IMR-90 (cell line): ENCODE measurements at regions not wholly inside any gene's neighbourhood (a gene's known extent, or its start where the extent isn't known, plus 50 kb on each side); places are given as distances from the start of the nearest gene placed in this dataset.

ENCODE experiments used
- ATAC-seq: fragments of 200-7000 bp; cut with Tn5 transposase; 2 replicates; pipeline ENCODE4 v1.9.1; 2020; ENCODE audit warnings: low read depth, mild to moderate bottlenecking, moderate library complexity
- BruUV-seq: library from RNA; stranded (reverse); fragments of 400-500 nt; replicated peaks from 2 replicates; lab custom pipeline; 2021; lab: Mats Ljungman, UMichigan
- CTCF ChIA-PET: fragments of 300-600 bp; formaldehyde crosslinking; extraction: SDS; loops from one replicate; lab custom pipeline; 2021; ENCODE audit warnings: antibody characterized with exemption; lab: Yijun Ruan, JAX
- POLR2A ChIA-PET: fragments of 300-600 bp; sonication (Branson Sonifier 250); formaldehyde crosslinking; loops from one replicate; lab custom pipeline; 2022; ENCODE audit warnings: antibody characterized with exemption; ENCODE audit not compliant: unreplicated experiment; lab: Charles Lee
- DNase-seq: peaks from one replicate; pipeline ENCODE4 v3.0.0; 2013
- H2AFZ ChIP-seq: replicated peaks from 2 replicates; pipeline ENCODE3; 2013; ENCODE audit warnings: low read length, mild to moderate bottlenecking; ENCODE audit not compliant: poor library complexity
- H2AK5ac ChIP-seq: 2 replicates; pipeline ENCODE4 v1.6.1; 2013; ENCODE audit warnings: low read depth, low read length, inconsistent platforms
- H2AK9ac ChIP-seq: replicated peaks from 2 replicates; pipeline ENCODE3; 2013; ENCODE audit warnings: mild to moderate bottlenecking, low read depth, low read length, moderate library complexity; ENCODE audit not compliant: poor library complexity
- H2BK120ac ChIP-seq: 2 replicates; pipeline ENCODE4 v1.6.1; 2013; ENCODE audit warnings: low read depth, low read length, inconsistent platforms
- H2BK15ac ChIP-seq: 3 replicates; pipeline ENCODE4 v1.6.1; 2013; ENCODE audit warnings: low read depth, low read length, inconsistent platforms
- H2BK20ac ChIP-seq: 2 replicates; pipeline ENCODE4 v1.6.1; 2013; ENCODE audit warnings: low read depth, mild to moderate bottlenecking, inconsistent platforms, low read length, moderate library complexity
- H2BK5ac ChIP-seq: 2 replicates; pipeline ENCODE4 v1.6.1; 2013; ENCODE audit warnings: mild to moderate bottlenecking, low read depth, low read length, inconsistent platforms; ENCODE audit not compliant: poor library complexity, severe bottlenecking
- H3K14ac ChIP-seq: replicated peaks from 2 replicates; pipeline ENCODE4 v1.6.1; 2013; ENCODE audit warnings: low read depth, low read length, inconsistent platforms
- H3K18ac ChIP-seq: 2 replicates; pipeline ENCODE4 v1.6.1; 2013; ENCODE audit warnings: low read depth, low read length, control low read depth
- H3K23ac ChIP-seq: 2 replicates; pipeline ENCODE4 v1.6.1; 2013; ENCODE audit warnings: low read depth, low read length, inconsistent platforms
- H3K27ac ChIP-seq: 2 replicates; pipeline ENCODE4 v1.5.1; 2013; ENCODE audit warnings: mild to moderate bottlenecking, control low read depth, low read length; ENCODE audit not compliant: insufficient read depth
- H3K27me3 ChIP-seq: 2 replicates; pipeline ENCODE4 v1.6.1; 2013; ENCODE audit warnings: low read length; ENCODE audit not compliant: control insufficient read depth, insufficient read depth
- H3K36me3 ChIP-seq: 2 replicates; pipeline ENCODE4 v1.6.1; 2013; ENCODE audit warnings: low read length, mixed read lengths; ENCODE audit not compliant: control insufficient read depth, insufficient read depth
- H3K4ac ChIP-seq: 2 replicates; pipeline ENCODE4 v1.6.1; 2013; ENCODE audit warnings: low read depth, low read length, inconsistent platforms
- H3K4me1 ChIP-seq: 2 replicates; pipeline ENCODE4 v1.6.1; 2013; ENCODE audit warnings: low read length, mixed read lengths; ENCODE audit not compliant: control insufficient read depth, insufficient read depth
- H3K4me2 ChIP-seq: 2 replicates; pipeline ENCODE4 v1.6.1; 2013; ENCODE audit warnings: low read depth, mild to moderate bottlenecking, control low read depth, low read length, moderate library complexity
- H3K4me3 ChIP-seq: 2 replicates; pipeline ENCODE4 v1.5.1; 2013; ENCODE audit warnings: low read depth, mild to moderate bottlenecking, control low read depth, low read length, moderate library complexity; ENCODE audit not compliant: insufficient read depth
- H3K56ac ChIP-seq: 2 replicates; pipeline ENCODE4 v1.6.1; 2013; ENCODE audit warnings: low read length, inconsistent platforms; ENCODE audit not compliant: insufficient read depth; ENCODE audit errors: extremely low read depth
- H3K79me1 ChIP-seq, 2 experiments: 2 replicates each; pipeline ENCODE4 v1.6.1; 2013; ENCODE audit warnings: low read length in 2 of 2, inconsistent platforms in 1 of 2, low read depth in 1 of 2
- H3K9ac ChIP-seq: 2 replicates; pipeline ENCODE4 v1.6.1; 2013; ENCODE audit warnings: low read depth, low read length, control low read depth
- H3K9me1 ChIP-seq: 2 replicates; pipeline ENCODE4 v1.6.1; 2013; ENCODE audit warnings: low read length, inconsistent platforms; ENCODE audit not compliant: insufficient read depth
- H3K9me3 ChIP-seq: 2 replicates; pipeline ENCODE4 v1.6.1; 2013; ENCODE audit warnings: low read length; ENCODE audit not compliant: control insufficient read depth, insufficient read depth
- H4K20me1 ChIP-seq: 2 replicates; pipeline ENCODE4 v1.6.1; 2013; ENCODE audit warnings: low read length, inconsistent platforms; ENCODE audit not compliant: insufficient read depth
- H4K5ac ChIP-seq: 2 replicates; pipeline ENCODE4 v1.6.1; 2013; ENCODE audit warnings: mild to moderate bottlenecking, low read depth, low read length, control low read depth
- H4K8ac ChIP-seq, 2 experiments: 2 replicates each; pipeline ENCODE4 v1.6.1; 2013; ENCODE audit warnings: low read depth in 2 of 2, low read length in 2 of 2, control low read depth in 1 of 2, inconsistent platforms in 1 of 2
- H4K91ac ChIP-seq: 2 replicates; pipeline ENCODE4 v1.6.1; 2013; ENCODE audit warnings: low read depth, low read length, inconsistent platforms; ENCODE audit not compliant: insufficient read depth
- BHLHE40 ChIP-seq: fragments of 150-350 bp; IDR thresholded peaks from 2 replicates; pipeline ENCODE4 v1.6.1; 2016; ENCODE audit warnings: mild to moderate bottlenecking, low read depth, low read length
- CEBPB ChIP-seq: IDR thresholded peaks from 2 replicates; pipeline ENCODE4 v1.6.1; 2012; ENCODE audit warnings: low read depth, low read length, improper control_type of control experiment
- CHD1 ChIP-seq: IDR thresholded peaks from 2 replicates; pipeline ENCODE4 v1.6.1; 2012; ENCODE audit warnings: low read depth, low read length, improper control_type of control experiment
- FOS ChIP-seq: fragments of 150-350 bp; IDR thresholded peaks from 2 replicates; pipeline ENCODE4 v1.6.1; 2016; ENCODE audit warnings: low read depth, low read length
- MAFK ChIP-seq: IDR thresholded peaks from 2 replicates; pipeline ENCODE4 v1.6.1; 2012; ENCODE audit warnings: low read depth, low read length, improper control_type of control experiment
- MAZ ChIP-seq: IDR thresholded peaks from 2 replicates; pipeline ENCODE4 v1.6.1; 2012; ENCODE audit warnings: low read depth, mild to moderate bottlenecking, low read length, improper control_type of control experiment, moderate library complexity, borderline replicate concordance
- MXI1 ChIP-seq: IDR thresholded peaks from 2 replicates; pipeline ENCODE4 v1.6.1; 2012; ENCODE audit warnings: low read depth, mild to moderate bottlenecking, low read length, moderate library complexity, borderline replicate concordance
- NFE2L2 ChIP-seq: fragments of 150-350 bp; IDR thresholded peaks from 2 replicates; pipeline ENCODE4 v1.6.1; 2016; ENCODE audit warnings: low read depth, mild to moderate bottlenecking, low read length
- POLR2A ChIP-seq: IDR thresholded peaks from 2 replicates; pipeline ENCODE4 v1.6.1; 2012; ENCODE audit warnings: mild to moderate bottlenecking, low read depth, low read length
- RAD21 ChIP-seq: IDR thresholded peaks from 2 replicates; pipeline ENCODE4 v1.6.1; 2012; ENCODE audit warnings: low read length, improper control_type of control experiment
- RFX5 ChIP-seq: IDR thresholded peaks from 2 replicates; pipeline ENCODE4 v1.8.0; 2012; ENCODE audit warnings: low read depth, mild to moderate bottlenecking, low read length, moderate library complexity
- SMC3 ChIP-seq: fragments of 150-350 bp; IDR thresholded peaks from 2 replicates; pipeline ENCODE4 v1.6.1; 2016; ENCODE audit warnings: low read depth, mild to moderate bottlenecking, antibody characterized with exemption, low read length, moderate library complexity
- WGBS, 2 experiments: methylation state at CpG; one replicate each; pipeline versions ENCODE4 v1.1.5 to v1.1.7; 2013; ENCODE audit warnings: missing lambda C conversion rate in 2 of 2; ENCODE audit not compliant: insufficient read length in 1 of 2; ENCODE audit errors: extremely low coverage in 2 of 2; 5-methylcytosine and 5-hydroxymethylcytosine counted together
- dilution Hi-C: fragments of 300-500 bp; cut with HindIII; formaldehyde crosslinking; loops from one replicate; pipeline ENCODE4 v1.14.3; 2018; ENCODE audit warnings: low sequenced_read_pairs; ENCODE audit not compliant: unreplicated experiment
- in situ Hi-C: fragments of 300-500 bp; cut with MboI; formaldehyde crosslinking; loops from 3 replicates; pipeline ENCODE4 v1.14.3; 2019; ENCODE audit warnings: low sequenced_read_pairs, inconsistent platforms, mixed read lengths
- intact Hi-C: fragments of 100-400 bp; cut with micrococcal nuclease; formaldehyde crosslinking; loops from 2 replicates; pipeline ENCODE4 v1.10.0; 2022
- TF ChIP-seq, protein P1 (sequence below): fragments of 150-350 bp; IDR thresholded peaks from 2 replicates; pipeline ENCODE4 v1.6.1; 2016; ENCODE audit warnings: low read depth, mild to moderate bottlenecking, low read length, moderate library complexity, borderline replicate concordance
- TF ChIP-seq, protein P2 (sequence below): conservative IDR thresholded peaks from 2 replicates; pipeline ENCODE4 v1.5.1; 2012; ENCODE audit warnings: mild to moderate bottlenecking, low read depth, low read length, improper control_type of control experiment
- TF ChIP-seq, protein P3 (sequence below): fragments of 150-350 bp; IDR thresholded peaks from 2 replicates; pipeline ENCODE4 v1.6.1; 2017; ENCODE audit warnings: mild to moderate bottlenecking, antibody characterized with exemption, low read length, low read depth

DNA sequence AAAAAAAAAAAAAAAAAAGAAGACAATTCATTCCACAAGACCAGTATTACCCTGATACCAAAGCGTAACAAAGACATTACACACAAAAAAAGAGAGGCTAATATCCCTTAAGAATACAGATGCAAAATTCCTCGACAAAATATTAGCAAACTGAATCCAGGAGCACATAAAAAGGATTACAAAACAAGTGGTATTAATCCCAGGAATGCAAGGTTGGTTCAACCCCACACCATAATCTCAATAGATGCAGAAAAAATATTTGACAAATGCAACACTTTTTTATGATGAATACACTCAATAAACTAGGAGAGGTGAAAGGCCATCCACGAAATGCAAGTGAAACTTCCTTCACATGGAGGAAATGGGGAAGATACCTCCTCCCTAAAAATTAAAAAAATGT is 80.1 kb upstream of the TLR4 start:
- H3K9me1 ChIP-seq = no peaks in the 10 kb centered on the region
- WGBS, 2 experiments = no CpG with 5 or more reads among the region's 3 CpGs

More for the DNA sequence above, 80.1 kb upstream of the TLR4 start:
- H3K79me1 ChIP-seq = no peaks in the 10 kb centered on the region
- no peak overlapping the region for H3K9ac ChIP-seq
- H2AK5ac ChIP-seq = no peak overlapping the region
- no peaks in the 10 kb centered on the region for H3K27me3 ChIP-seq
- H2BK20ac ChIP-seq = no peak overlapping the region
- no peak overlapping the region for H2BK5ac ChIP-seq
- no peaks in the 10 kb centered on the region; the same call in 1 of the 2 replicates for H3K9me3 ChIP-seq
- no peaks in the 10 kb centered on the region for H4K20me1 ChIP-seq
- no peak overlapping the region for H3K14ac ChIP-seq
- intact Hi-C loops = no loop called here
- in situ Hi-C loops = no loop called here
- no peak overlapping the region for H2AK9ac ChIP-seq
- H3K23ac ChIP-seq = no peak overlapping the region
- H3K56ac ChIP-seq = no peak overlapping the region
- no peak overlapping the region for H4K8ac ChIP-seq
- BruUV-seq = no TSS peak
- no peak overlapping the region for H3K18ac ChIP-seq
- H2BK15ac ChIP-seq = no peak overlapping the region
- H3K4me2 ChIP-seq = no peak overlapping the region
- dilution Hi-C loops = no loop called here
- no peak overlapping the region for H2BK120ac ChIP-seq
- no peak overlapping the region for H4K91ac ChIP-seq
- ATAC-seq = no peak
- H3K4me1 ChIP-seq = no peaks in the 10 kb centered on the region
- no peak for TF ChIP-seq NFE2L2
- TF ChIP-seq BHLHE40 = no peak
- TF ChIP-seq FOS = no peak
- no peak for TF ChIP-seq POLR2A
- TF ChIP-seq, protein P1, sequence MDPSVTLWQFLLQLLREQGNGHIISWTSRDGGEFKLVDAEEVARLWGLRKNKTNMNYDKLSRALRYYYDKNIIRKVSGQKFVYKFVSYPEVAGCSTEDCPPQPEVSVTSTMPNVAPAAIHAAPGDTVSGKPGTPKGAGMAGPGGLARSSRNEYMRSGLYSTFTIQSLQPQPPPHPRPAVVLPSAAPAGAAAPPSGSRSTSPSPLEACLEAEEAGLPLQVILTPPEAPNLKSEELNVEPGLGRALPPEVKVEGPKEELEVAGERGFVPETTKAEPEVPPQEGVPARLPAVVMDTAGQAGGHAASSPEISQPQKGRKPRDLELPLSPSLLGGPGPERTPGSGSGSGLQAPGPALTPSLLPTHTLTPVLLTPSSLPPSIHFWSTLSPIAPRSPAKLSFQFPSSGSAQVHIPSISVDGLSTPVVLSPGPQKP = no peak
- no peak for TF ChIP-seq MAFK
- TF ChIP-seq, protein P2, sequence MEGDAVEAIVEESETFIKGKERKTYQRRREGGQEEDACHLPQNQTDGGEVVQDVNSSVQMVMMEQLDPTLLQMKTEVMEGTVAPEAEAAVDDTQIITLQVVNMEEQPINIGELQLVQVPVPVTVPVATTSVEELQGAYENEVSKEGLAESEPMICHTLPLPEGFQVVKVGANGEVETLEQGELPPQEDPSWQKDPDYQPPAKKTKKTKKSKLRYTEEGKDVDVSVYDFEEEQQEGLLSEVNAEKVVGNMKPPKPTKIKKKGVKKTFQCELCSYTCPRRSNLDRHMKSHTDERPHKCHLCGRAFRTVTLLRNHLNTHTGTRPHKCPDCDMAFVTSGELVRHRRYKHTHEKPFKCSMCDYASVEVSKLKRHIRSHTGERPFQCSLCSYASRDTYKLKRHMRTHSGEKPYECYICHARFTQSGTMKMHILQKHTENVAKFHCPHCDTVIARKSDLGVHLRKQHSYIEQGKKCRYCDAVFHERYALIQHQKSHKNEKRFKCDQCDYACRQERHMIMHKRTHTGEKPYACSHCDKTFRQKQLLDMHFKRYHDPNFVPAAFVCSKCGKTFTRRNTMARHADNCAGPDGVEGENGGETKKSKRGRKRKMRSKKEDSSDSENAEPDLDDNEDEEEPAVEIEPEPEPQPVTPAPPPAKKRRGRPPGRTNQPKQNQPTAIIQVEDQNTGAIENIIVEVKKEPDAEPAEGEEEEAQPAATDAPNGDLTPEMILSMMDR = no peak
- no peak for TF ChIP-seq MAZ
- no peak for TF ChIP-seq SMC3
- TF ChIP-seq, protein P3, sequence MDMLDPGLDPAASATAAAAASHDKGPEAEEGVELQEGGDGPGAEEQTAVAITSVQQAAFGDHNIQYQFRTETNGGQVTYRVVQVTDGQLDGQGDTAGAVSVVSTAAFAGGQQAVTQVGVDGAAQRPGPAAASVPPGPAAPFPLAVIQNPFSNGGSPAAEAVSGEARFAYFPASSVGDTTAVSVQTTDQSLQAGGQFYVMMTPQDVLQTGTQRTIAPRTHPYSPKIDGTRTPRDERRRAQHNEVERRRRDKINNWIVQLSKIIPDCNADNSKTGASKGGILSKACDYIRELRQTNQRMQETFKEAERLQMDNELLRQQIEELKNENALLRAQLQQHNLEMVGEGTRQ = no peak
- TF ChIP-seq CHD1 = no peak
- TF ChIP-seq CEBPB = no peak
- no peak for TF ChIP-seq MXI1
- no peak for TF ChIP-seq RFX5
- TF ChIP-seq RAD21 = no peak
- no peak overlapping the region for H3K4ac ChIP-seq
- no peak overlapping the region for H4K5ac ChIP-seq
- H3K36me3 ChIP-seq = no peaks in the 10 kb centered on the region
- H3K27ac ChIP-seq = no peak overlapping the region
- H2AFZ ChIP-seq = no peak overlapping the region
- POLR2A ChIA-PET = no interaction called here
- no peak for DNase-seq
- no peak overlapping the region for H3K4me3 ChIP-seq
- CTCF ChIA-PET = no interaction called here
